ENCODE measurements at regions not wholly inside any gene's neighbourhood (a gene's known extent, or its start where the extent isn't known, plus 50 kb on each side); places are given as distances from the start of the nearest gene placed in this dataset.

DNA sequence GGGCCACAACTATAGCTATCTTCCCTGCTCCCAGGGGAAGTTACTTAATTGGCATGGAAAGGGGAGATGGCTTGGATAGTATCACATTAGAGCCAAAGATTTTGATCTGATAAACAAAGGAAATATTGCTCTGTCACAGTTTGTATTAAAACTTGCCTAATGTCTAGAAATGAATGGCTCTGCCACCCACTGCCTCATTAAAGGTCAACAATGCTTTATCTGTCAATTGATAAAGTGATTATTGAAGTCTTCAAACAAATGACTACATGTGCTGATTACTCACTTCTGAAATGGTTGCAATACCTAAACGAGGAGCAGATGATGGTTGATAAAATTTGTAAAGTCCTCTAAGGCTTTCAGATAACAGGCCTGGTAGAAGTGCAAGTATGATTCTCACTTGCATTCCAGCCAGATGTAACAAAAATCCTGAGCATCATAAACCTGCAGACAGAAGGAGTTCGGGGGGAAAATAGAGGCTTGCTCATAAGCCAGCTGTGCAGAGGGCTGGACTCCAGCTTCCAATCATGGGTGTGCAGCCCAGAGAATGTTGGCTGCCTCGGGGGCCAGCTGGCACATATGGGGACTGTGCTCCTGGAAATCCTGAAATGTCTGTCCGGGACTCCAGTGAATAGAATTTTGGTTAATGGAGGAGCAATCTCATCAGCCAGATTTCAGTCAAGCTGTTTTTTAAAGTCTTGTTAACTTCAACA is 200.5 kb upstream of the SLC27A6 start:
- no peak overlapping the region for H3K4me3 ChIP-seq (ENCODE audit: low read depth, low read length)
- Mint-ChIP-seq H3K27ac (no peak overlapping the region), H3K4me1 (no peaks in the 10 kb centered on the region), H3K4me3 (no peak overlapping the region), H3K36me3 (no peaks in the 10 kb centered on the region), H3K9me3 (peaks cover 2 to 8% (median 3%) of the 10 kb centered on the region in 7 donors), H3K27me3 (no peaks in the 10 kb centered on the region)
- no peak overlapping the region for H3K27ac ChIP-seq (ENCODE audit: insufficient read depth, low read length, poor library complexity, severe bottlenecking)
- ATAC-seq (ENCODE audit: low read depth in 2 of 2): no peak
- no peaks in the 10 kb centered on the region for H3K4me1 ChIP-seq (ENCODE audit: control insufficient read depth, insufficient read depth, low read length, poor library complexity, severe bottlenecking)
- H3K9me3 ChIP-seq (ENCODE audit: control insufficient read depth in 2 of 2, low read length in 2 of 2): no peaks in the 10 kb centered on the region
- DNase-seq: no peak
- no peaks in the 10 kb centered on the region for H3K27me3 ChIP-seq (ENCODE audit: control insufficient read depth, insufficient read depth, low read length)
- no peaks in the 10 kb centered on the region for H3K36me3 ChIP-seq (ENCODE audit: control insufficient read depth, insufficient read depth, low read length)

DNA sequence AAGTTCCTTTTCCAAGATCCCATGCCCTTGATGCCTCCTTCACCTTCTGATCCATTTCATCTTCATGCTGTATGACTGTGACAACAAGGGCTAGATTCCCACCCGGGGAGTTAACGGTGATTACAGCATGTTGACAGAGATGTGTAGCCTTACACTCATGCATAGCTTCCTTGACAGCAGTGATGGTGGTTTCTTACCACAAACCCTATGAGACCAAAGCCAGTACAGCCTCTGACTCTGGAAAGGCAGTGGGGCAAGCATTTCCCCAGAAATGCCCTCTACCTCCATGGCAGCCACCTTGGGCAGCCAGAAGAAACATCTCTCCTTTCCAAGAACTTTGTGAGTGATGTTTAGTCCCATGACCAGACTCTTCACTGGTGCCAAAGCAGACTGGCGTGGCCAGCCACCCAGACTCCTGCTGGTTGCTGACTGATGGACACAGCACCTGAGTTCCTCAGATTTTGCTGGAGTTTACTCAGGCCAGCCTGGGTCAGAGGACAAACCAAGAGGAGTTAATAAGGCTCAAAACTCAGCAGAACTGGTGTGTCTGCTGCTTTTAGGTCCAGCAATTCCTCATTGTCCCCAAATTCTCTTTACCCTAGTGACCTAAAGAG is 199.7 kb upstream of the SLC27A6 start:
- Histone ChIP-seq H3K9me3 (ENCODE audit: control insufficient read depth in 2 of 2, low read length in 2 of 2) (no peaks in the 10 kb centered on the region), H3K27me3 (ENCODE audit: control insufficient read depth, insufficient read depth, low read length) (no peaks in the 10 kb centered on the region), H3K4me1 (ENCODE audit: control insufficient read depth, insufficient read depth, low read length, poor library complexity, severe bottlenecking) (no peaks in the 10 kb centered on the region), H3K4me3 (ENCODE audit: low read depth, low read length) (no peak overlapping the region), H3K36me3 (ENCODE audit: control insufficient read depth, insufficient read depth, low read length) (no peaks in the 10 kb centered on the region), H3K27ac (ENCODE audit: insufficient read depth, low read length, poor library complexity, severe bottlenecking) (no peak overlapping the region)
- H3K9me3 Mint-ChIP-seq: peaks cover 0 to 5% (median 2%) of the 10 kb centered on the region in 7 donors
- no peaks in the 10 kb centered on the region for H3K27me3 Mint-ChIP-seq
- H3K36me3 Mint-ChIP-seq: no peaks in the 10 kb centered on the region
- H3K4me1 Mint-ChIP-seq: no peaks in the 10 kb centered on the region
- no peak for ATAC-seq (ENCODE audit: low read depth in 2 of 2)
- H3K27ac Mint-ChIP-seq: no peak overlapping the region
- no peak for DNase-seq
- H3K4me3 Mint-ChIP-seq: no peak overlapping the region

DNA sequence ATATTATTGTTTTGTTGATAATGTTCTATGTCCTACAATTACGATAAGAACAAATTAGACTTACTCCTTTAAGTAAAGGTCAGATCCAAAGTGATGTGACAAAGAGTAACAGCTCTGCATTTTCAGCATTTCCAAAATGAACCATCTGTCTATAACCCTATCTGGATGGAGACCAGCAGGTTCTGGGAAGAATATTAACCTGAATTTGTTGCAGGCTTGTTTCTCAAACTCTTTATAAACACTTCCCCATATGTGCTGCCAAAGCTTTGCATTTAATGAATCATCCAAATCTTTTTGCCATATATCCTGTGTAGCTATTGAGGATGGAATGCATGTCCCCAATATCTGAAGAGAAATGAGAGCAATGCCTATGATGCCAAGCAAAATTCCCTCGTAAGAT is 198.9 kb upstream of the SLC27A6 start:
- no peaks in the 10 kb centered on the region for H3K4me1 ChIP-seq (ENCODE audit: control insufficient read depth, insufficient read depth, low read length, poor library complexity, severe bottlenecking)
- no peak overlapping the region for H3K4me3 Mint-ChIP-seq
- H3K27me3 Mint-ChIP-seq: no peaks in the 10 kb centered on the region
- DNase-seq: no peak
- H3K36me3 Mint-ChIP-seq: no peaks in the 10 kb centered on the region
- H3K27ac Mint-ChIP-seq: no peak overlapping the region
- no peak overlapping the region for H3K4me3 ChIP-seq (ENCODE audit: low read depth, low read length)
- H3K9me3 Mint-ChIP-seq: peaks cover 0 to 4% (median 2%) of the 10 kb centered on the region in 7 donors
- H3K27me3 ChIP-seq (ENCODE audit: control insufficient read depth, insufficient read depth, low read length): no peaks in the 10 kb centered on the region
- H3K9me3 ChIP-seq (ENCODE audit: control insufficient read depth in 2 of 2, low read length in 2 of 2): no peaks in the 10 kb centered on the region
- no peaks in the 10 kb centered on the region for H3K36me3 ChIP-seq (ENCODE audit: control insufficient read depth, insufficient read depth, low read length)
- no peaks in the 10 kb centered on the region for H3K4me1 Mint-ChIP-seq
- ATAC-seq (ENCODE audit: low read depth in 2 of 2): no peak
- H3K27ac ChIP-seq (ENCODE audit: insufficient read depth, low read length, poor library complexity, severe bottlenecking): no peak overlapping the region

DNA sequence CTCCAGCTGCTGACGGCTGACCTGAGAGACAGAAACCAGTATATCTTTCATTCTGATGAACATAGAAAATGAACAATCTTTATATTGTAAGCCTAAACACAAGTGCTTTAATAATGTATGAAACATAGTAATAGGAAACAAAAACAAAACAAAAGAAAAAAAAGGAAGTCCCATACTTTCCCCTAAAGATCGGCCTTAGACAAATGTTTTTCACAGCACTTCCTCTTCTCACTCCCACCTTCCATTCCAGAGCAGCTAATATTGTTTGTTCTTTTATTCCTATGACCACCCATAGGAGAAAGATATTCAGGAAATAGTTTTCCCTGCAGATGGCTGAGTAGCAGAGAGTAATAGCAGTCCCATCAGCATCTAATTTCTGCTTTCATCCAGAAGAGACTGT is 194.4 kb upstream of the SLC27A6 start:
- no peaks in the 10 kb centered on the region for H3K9me3 ChIP-seq (ENCODE audit: control insufficient read depth in 2 of 2, low read length in 2 of 2)
- peaks cover 0 to 3% (median 0%) of the 10 kb centered on the region in 7 donors for H3K9me3 Mint-ChIP-seq
- no peak overlapping the region for H3K27ac Mint-ChIP-seq
- no peaks in the 10 kb centered on the region for H3K36me3 ChIP-seq (ENCODE audit: control insufficient read depth, insufficient read depth, low read length)
- no peak overlapping the region for H3K27ac ChIP-seq (ENCODE audit: insufficient read depth, low read length, poor library complexity, severe bottlenecking)
- no peak for ATAC-seq (ENCODE audit: low read depth in 2 of 2)
- DNase-seq: no peak
- H3K4me3 Mint-ChIP-seq: no peak overlapping the region
- H3K4me1 ChIP-seq (ENCODE audit: control insufficient read depth, insufficient read depth, low read length, poor library complexity, severe bottlenecking): no peaks in the 10 kb centered on the region
- H3K4me3 ChIP-seq (ENCODE audit: low read depth, low read length): no peak overlapping the region
- H3K27me3 Mint-ChIP-seq: no peaks in the 10 kb centered on the region
- no peaks in the 10 kb centered on the region for H3K36me3 Mint-ChIP-seq
- no peaks in the 10 kb centered on the region for H3K27me3 ChIP-seq (ENCODE audit: control insufficient read depth, insufficient read depth, low read length)
- peaks cover 0 to 2% (median 0%) of the 10 kb centered on the region in 4 donors for H3K4me1 Mint-ChIP-seq

DNA sequence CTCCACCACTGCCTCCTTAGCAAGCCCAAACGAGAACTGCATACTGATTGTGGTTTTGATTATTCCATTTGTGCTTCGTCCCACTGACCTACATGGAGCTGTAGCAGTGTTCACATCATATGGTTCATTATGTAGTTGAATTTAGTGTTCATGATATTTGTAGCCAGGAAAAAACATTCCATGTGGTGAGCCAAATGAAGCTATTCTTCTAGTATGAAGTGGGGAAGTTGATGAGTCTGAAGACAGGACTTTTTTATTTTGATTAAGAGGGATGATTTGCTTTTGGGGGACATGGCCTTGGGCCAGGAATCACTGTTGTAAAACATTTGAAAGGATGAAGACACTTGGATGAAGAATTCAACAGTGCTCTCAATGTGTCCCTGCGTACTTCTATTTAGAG is 192.9 kb upstream of the SLC27A6 start:
- Histone ChIP-seq H3K9me3 (ENCODE audit: control insufficient read depth in 2 of 2, low read length in 2 of 2) (no peaks in the 10 kb centered on the region), H3K27me3 (ENCODE audit: control insufficient read depth, insufficient read depth, low read length) (no peaks in the 10 kb centered on the region), H3K27ac (ENCODE audit: insufficient read depth, low read length, poor library complexity, severe bottlenecking) (no peak overlapping the region), H3K4me1 (ENCODE audit: control insufficient read depth, insufficient read depth, low read length, poor library complexity, severe bottlenecking) (no peaks in the 10 kb centered on the region), H3K4me3 (ENCODE audit: low read depth, low read length) (no peak overlapping the region), H3K36me3 (ENCODE audit: control insufficient read depth, insufficient read depth, low read length) (no peaks in the 10 kb centered on the region)
- H3K27ac Mint-ChIP-seq: no peak overlapping the region
- no peaks in the 10 kb centered on the region for H3K36me3 Mint-ChIP-seq
- H3K4me3 Mint-ChIP-seq: no peak overlapping the region
- DNase-seq: no peak
- peaks cover 0 to 9% (median 6%) of the 10 kb centered on the region in 4 donors for H3K4me1 Mint-ChIP-seq
- ATAC-seq (ENCODE audit: low read depth in 2 of 2): no peak
- no peaks in the 10 kb centered on the region for H3K27me3 Mint-ChIP-seq
- peaks cover 0 to 4% (median 0%) of the 10 kb centered on the region in 7 donors for H3K9me3 Mint-ChIP-seq

DNA sequence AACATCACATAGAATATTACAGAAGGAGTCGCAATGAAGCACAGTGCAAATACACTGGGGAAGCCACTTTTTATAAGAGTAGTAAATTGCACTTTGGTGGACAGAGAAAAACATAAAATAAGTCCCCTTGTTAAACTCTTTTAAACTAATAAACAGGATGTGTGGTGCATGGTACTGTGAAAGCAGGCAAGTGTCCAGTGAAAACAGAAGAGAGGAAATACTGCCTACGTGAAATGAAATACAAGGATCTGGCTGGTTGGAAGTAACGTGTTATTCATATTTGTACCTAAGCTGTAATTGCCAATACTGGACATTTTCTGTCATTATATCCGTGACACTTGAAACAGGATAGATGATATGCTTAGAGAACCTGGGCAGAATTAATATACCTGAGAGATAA is 191.9 kb upstream of the SLC27A6 start:
- Mint-ChIP-seq H3K4me1 (peaks cover 0 to 9% (median 6%) of the 10 kb centered on the region in 4 donors), H3K27me3 (no peaks in the 10 kb centered on the region), H3K4me3 (no peak overlapping the region), H3K36me3 (no peaks in the 10 kb centered on the region), H3K27ac (peak overlapping the region in 1 of 3 donors; percentile 29), H3K9me3 (peaks cover 0 to 4% (median 0%) of the 10 kb centered on the region in 7 donors)
- no peaks in the 10 kb centered on the region for H3K27me3 ChIP-seq (ENCODE audit: control insufficient read depth, insufficient read depth, low read length)
- H3K27ac ChIP-seq (ENCODE audit: insufficient read depth, low read length, poor library complexity, severe bottlenecking): no peak overlapping the region
- no peaks in the 10 kb centered on the region for H3K36me3 ChIP-seq (ENCODE audit: control insufficient read depth, insufficient read depth, low read length)
- no peak overlapping the region for H3K4me3 ChIP-seq (ENCODE audit: low read depth, low read length)
- no peak for ATAC-seq (ENCODE audit: low read depth in 2 of 2)
- no peaks in the 10 kb centered on the region for H3K9me3 ChIP-seq (ENCODE audit: control insufficient read depth in 2 of 2, low read length in 2 of 2)
- DNase-seq: no peak
- H3K4me1 ChIP-seq (ENCODE audit: control insufficient read depth, insufficient read depth, low read length, poor library complexity, severe bottlenecking): no peaks in the 10 kb centered on the region

DNA sequence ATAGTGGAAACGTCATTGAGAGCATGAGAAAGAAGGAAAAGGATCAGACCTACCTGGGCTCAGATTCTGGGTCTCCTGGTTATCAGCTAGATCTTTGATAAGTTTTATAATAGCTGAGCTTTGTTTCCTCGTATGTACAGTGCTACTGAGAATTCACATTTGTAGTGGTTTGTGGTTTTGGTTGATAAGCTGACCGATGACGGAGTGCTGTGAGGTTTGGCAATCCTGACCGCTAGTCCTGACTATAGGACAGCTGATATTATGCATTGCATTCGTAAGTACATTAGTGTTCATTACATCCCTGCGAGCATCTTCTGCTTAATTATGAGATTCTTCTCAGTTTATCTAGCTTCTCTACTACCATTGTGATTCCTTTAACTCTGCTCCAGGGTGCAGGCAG is 190.7 kb upstream of the SLC27A6 start:
- H3K9me3 ChIP-seq (ENCODE audit: control insufficient read depth in 2 of 2, low read length in 2 of 2): no peaks in the 10 kb centered on the region
- no peak overlapping the region for H3K4me3 ChIP-seq (ENCODE audit: low read depth, low read length)
- no peak for ATAC-seq (ENCODE audit: low read depth in 2 of 2)
- Mint-ChIP-seq H3K36me3 (no peaks in the 10 kb centered on the region), H3K27me3 (no peaks in the 10 kb centered on the region), H3K4me1 (peaks cover 0 to 9% (median 7%) of the 10 kb centered on the region in 4 donors), H3K27ac (no peak overlapping the region), H3K9me3 (peaks cover 0 to 4% (median 0%) of the 10 kb centered on the region in 7 donors), H3K4me3 (no peak overlapping the region)
- no peaks in the 10 kb centered on the region for H3K36me3 ChIP-seq (ENCODE audit: control insufficient read depth, insufficient read depth, low read length)
- no peaks in the 10 kb centered on the region for H3K27me3 ChIP-seq (ENCODE audit: control insufficient read depth, insufficient read depth, low read length)
- H3K4me1 ChIP-seq (ENCODE audit: control insufficient read depth, insufficient read depth, low read length, poor library complexity, severe bottlenecking): no peaks in the 10 kb centered on the region
- no peak overlapping the region for H3K27ac ChIP-seq (ENCODE audit: insufficient read depth, low read length, poor library complexity, severe bottlenecking)
- no peak for DNase-seq

DNA sequence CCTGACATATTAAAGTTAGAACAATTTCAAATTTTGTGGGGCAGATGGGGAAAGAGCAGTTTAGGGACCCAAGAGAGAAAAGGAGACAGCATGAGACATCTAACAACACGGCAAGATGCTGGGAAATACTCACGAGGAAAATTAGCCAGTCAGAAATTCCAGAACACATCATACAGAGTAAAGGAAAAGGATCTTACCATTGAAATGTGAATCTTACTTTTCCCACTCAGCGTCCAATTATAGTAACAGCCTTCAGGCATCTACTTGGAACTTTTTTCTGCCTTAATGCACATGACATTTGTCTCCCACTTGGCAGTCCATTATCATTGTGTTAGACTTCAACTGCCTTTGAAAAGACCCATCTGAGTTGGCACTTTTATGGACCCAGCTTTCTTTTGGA is 189.7 kb upstream of the SLC27A6 start:
- H3K27me3 ChIP-seq (ENCODE audit: control insufficient read depth, insufficient read depth, low read length): no peaks in the 10 kb centered on the region
- no peak overlapping the region for H3K4me3 Mint-ChIP-seq
- ATAC-seq (ENCODE audit: low read depth in 2 of 2): no peak

More for the DNA sequence above, 189.7 kb upstream of the SLC27A6 start:
- H3K36me3 ChIP-seq (ENCODE audit: control insufficient read depth, insufficient read depth, low read length): no peaks in the 10 kb centered on the region
- H3K27ac Mint-ChIP-seq: no peak overlapping the region
- no peaks in the 10 kb centered on the region for H3K4me1 ChIP-seq (ENCODE audit: control insufficient read depth, insufficient read depth, low read length, poor library complexity, severe bottlenecking)
- DNase-seq: no peak
- H3K9me3 ChIP-seq (ENCODE audit: control insufficient read depth in 2 of 2, low read length in 2 of 2): no peaks in the 10 kb centered on the region
- no peaks in the 10 kb centered on the region for H3K27me3 Mint-ChIP-seq
- H3K36me3 Mint-ChIP-seq: no peaks in the 10 kb centered on the region
- no peak overlapping the region for H3K27ac ChIP-seq (ENCODE audit: insufficient read depth, low read length, poor library complexity, severe bottlenecking)
- H3K4me3 ChIP-seq (ENCODE audit: low read depth, low read length): no peak overlapping the region
- H3K4me1 Mint-ChIP-seq: peaks cover 0 to 9% (median 7%) of the 10 kb centered on the region in 4 donors
- peaks cover 0 to 4% (median 0%) of the 10 kb centered on the region in 7 donors for H3K9me3 Mint-ChIP-seq

Data from CD4-positive, CD25-positive, alpha-beta regulatory T cell (primary cell).